NK-92 (cell line): ENCODE measurements at regions not wholly inside any gene's neighbourhood (a gene's known extent, or its start where the extent isn't known, plus 50 kb on each side); places are given as distances from the start of the nearest gene placed in this dataset.

Source experiments
- DNase-seq: peaks from one replicate; lab custom pipeline; 2025; ENCODE audit not compliant: unreplicated experiment; lab: John Stamatoyannopoulos, UW

- DNase-seq = no peak
These were observed 798.3 kb downstream of the MAFB start for GRCh38 chr20:39890697-39891096.

GRCh38 chr20:39888310-39888709 is 800.7 kb downstream of the MAFB start:
- no peak for DNase-seq

GRCh38 chr20:39886650-39887190 is 802.3 kb downstream of the MAFB start:
- DNase-seq = no peak

GRCh38 chr20:39885975-39886649 is 802.9 kb downstream of the MAFB start:
- no peak for DNase-seq

GRCh38 chr20:39882806-39883205 is 806.2 kb downstream of the MAFB start:
- no peak for DNase-seq

- DNase-seq = no peak
These were observed 808.1 kb downstream of the MAFB start for GRCh38 chr20:39880890-39881289.

- DNase-seq = no peak
These were observed 809.7 kb downstream of the MAFB start for GRCh38 chr20:39879296-39879695.

GRCh38 chr20:39878809-39879208 is 810.2 kb downstream of the MAFB start:
- no peak for DNase-seq

- no peak for DNase-seq
These were observed 810.7 kb downstream of the MAFB start for GRCh38 chr20:39878320-39878719.

- no peak for DNase-seq
These were observed 811.2 kb downstream of the MAFB start for GRCh38 chr20:39877788-39878187.

- DNase-seq = no peak
These were observed 811.9 kb downstream of the MAFB start for GRCh38 chr20:39876976-39877635.

GRCh38 chr20:39875492-39876110 is 813.4 kb downstream of the MAFB start:
- no peak for DNase-seq

GRCh38 chr20:39874049-39874893 is 814.8 kb downstream of the MAFB start:
- DNase-seq = no peak

GRCh38 chr20:39873286-39873685 is 815.8 kb downstream of the MAFB start:
- no peak for DNase-seq

- no peak for DNase-seq
These were observed 818.0 kb downstream of the MAFB start for GRCh38 chr20:39871013-39871412.

- DNase-seq = no peak
These were observed 823.6 kb downstream of the MAFB start for GRCh38 chr20:39865446-39865845.

GRCh38 chr20:39862470-39862891 is 826.6 kb downstream of the MAFB start:
- DNase-seq = no peak

GRCh38 chr20:39861381-39861780 is 827.7 kb downstream of the MAFB start:
- DNase-seq = no peak

GRCh38 chr20:39857835-39858234 is 831.2 kb downstream of the MAFB start:
- DNase-seq = no peak

- no peak for DNase-seq
These were observed 831.8 kb downstream of the MAFB start for GRCh38 chr20:39857187-39857586.

- no peak for DNase-seq
These were observed 833.2 kb downstream of the MAFB start for GRCh38 chr20:39855799-39856198.
